ENCODE measurements at regions not wholly inside any gene's neighbourhood (a gene's known extent, or its start where the extent isn't known, plus 50 kb on each side); places are given as distances from the start of the nearest gene placed in this dataset.

GRCh38 chr1:30179942-30180543, 543.3 kb downstream of the MATN1 start:
- peak; percentile 58 for TF ChIP-seq CTCF (conservative IDR thresholded peaks at IDR 0.05)

GRCh38 chr1:30176477-30176876, 546.9 kb downstream of the MATN1 start:
- TF ChIP-seq CTCF (conservative IDR thresholded peaks at IDR 0.05): no peak
- Histone ChIP-seq H3K27ac (ENCODE audit: low read depth, low read length) (no peak overlapping the region), H3K9me3 (ENCODE audit: control insufficient read depth, low read length) (peaks cover 6% of the 10 kb centered on the region), H3K36me3 (ENCODE audit: control insufficient read depth, insufficient read depth, low read length) (no peaks in the 10 kb centered on the region), H3K27me3 (ENCODE audit: control insufficient read depth, insufficient read depth, low read length, poor library complexity, severe bottlenecking) (no peaks in the 10 kb centered on the region), H3K4me3 (ENCODE audit: low read length) (no peak overlapping the region), H3K9ac (ENCODE audit: extremely low read depth, low read length, poor library complexity, severe bottlenecking) (no peak overlapping the region), H3K4me1 (ENCODE audit: control insufficient read depth, insufficient read depth, low read length) (peaks cover 11% of the 10 kb centered on the region)
- no peak overlapping the region for H3K4me3 Mint-ChIP-seq
- WGBS, 2 experiments (ENCODE audit: insufficient coverage in 1 of 2, insufficient read length in 1 of 2): 93% methylated on average over 1 of the region's 1 CpG; no CpG with 5 or more reads in 1 of the 2 experiments
- H3K27me3 Mint-ChIP-seq (ENCODE audit: insufficient read depth): no peaks in the 10 kb centered on the region
- H3K9me3 Mint-ChIP-seq: peaks cover 4% of the 10 kb centered on the region
- no peaks in the 10 kb centered on the region for H3K36me3 Mint-ChIP-seq (ENCODE audit: low read depth)
- H3K27ac Mint-ChIP-seq: no peak overlapping the region
- DNase-seq: no peak
- peaks cover 56% of the 10 kb centered on the region for H3K4me1 Mint-ChIP-seq

More at GRCh38 chr1:30179942-30180543, 543.3 kb downstream of the MATN1 start:
- WGBS, 2 experiments (ENCODE audit: insufficient coverage in 1 of 2, insufficient read length in 1 of 2): 68 to 84% methylated on average over 5 to 10 of the region's 10 CpGs
- peak; percentile 57 for DNase-seq
- Mint-ChIP-seq H3K4me1 (peaks cover 26% of the 10 kb centered on the region), H3K9me3 (peaks cover 4% of the 10 kb centered on the region), H3K27ac (no peak overlapping the region), H3K4me3 (no peak overlapping the region), H3K27me3 (ENCODE audit: insufficient read depth) (no peaks in the 10 kb centered on the region), H3K36me3 (ENCODE audit: low read depth) (no peaks in the 10 kb centered on the region)
- Histone ChIP-seq H3K27me3 (ENCODE audit: control insufficient read depth, insufficient read depth, low read length, poor library complexity, severe bottlenecking) (no peaks in the 10 kb centered on the region), H3K4me3 (ENCODE audit: low read length) (no peak overlapping the region), H3K9ac (ENCODE audit: extremely low read depth, low read length, poor library complexity, severe bottlenecking) (no peak overlapping the region), H3K4me1 (ENCODE audit: control insufficient read depth, insufficient read depth, low read length) (no peaks in the 10 kb centered on the region), H3K27ac (ENCODE audit: low read depth, low read length) (no peak overlapping the region), H3K9me3 (ENCODE audit: control insufficient read depth, low read length) (peaks cover 6% of the 10 kb centered on the region), H3K36me3 (ENCODE audit: control insufficient read depth, insufficient read depth, low read length) (no peaks in the 10 kb centered on the region)

- 60 to 80% methylated on average over 2 of the region's 2 CpGs for WGBS, 2 experiments (ENCODE audit: insufficient coverage in 1 of 2, insufficient read length in 1 of 2)
- Histone ChIP-seq H3K27me3 (ENCODE audit: control insufficient read depth, insufficient read depth, low read length, poor library complexity, severe bottlenecking) (no peaks in the 10 kb centered on the region), H3K9ac (ENCODE audit: extremely low read depth, low read length, poor library complexity, severe bottlenecking) (no peak overlapping the region), H3K36me3 (ENCODE audit: control insufficient read depth, insufficient read depth, low read length) (no peaks in the 10 kb centered on the region), H3K27ac (ENCODE audit: low read depth, low read length) (no peak overlapping the region), H3K4me3 (ENCODE audit: low read length) (no peak overlapping the region), H3K9me3 (ENCODE audit: control insufficient read depth, low read length) (peaks cover 7% of the 10 kb centered on the region), H3K4me1 (ENCODE audit: control insufficient read depth, insufficient read depth, low read length) (peaks cover 11% of the 10 kb centered on the region)
- no peak for TF ChIP-seq CTCF (conservative IDR thresholded peaks at IDR 0.05)
- H3K9me3 Mint-ChIP-seq: peaks cover 4% of the 10 kb centered on the region
- H3K27ac Mint-ChIP-seq: no peak overlapping the region
- no peaks in the 10 kb centered on the region for H3K27me3 Mint-ChIP-seq (ENCODE audit: insufficient read depth)
- DNase-seq: peak; percentile 28
- no peak overlapping the region for H3K4me3 Mint-ChIP-seq
- H3K36me3 Mint-ChIP-seq (ENCODE audit: low read depth): no peaks in the 10 kb centered on the region
- H3K4me1 Mint-ChIP-seq: peaks cover 44% of the 10 kb centered on the region
Measured at GRCh38 chr1:30174499-30174898, 548.9 kb downstream of the MATN1 start.

Data from endodermal cell (in vitro differentiated cells).